ENCODE measurements at regions not wholly inside any gene's neighbourhood (a gene's known extent, or its start where the extent isn't known, plus 50 kb on each side); places are given as distances from the start of the nearest gene placed in this dataset.

DNA sequence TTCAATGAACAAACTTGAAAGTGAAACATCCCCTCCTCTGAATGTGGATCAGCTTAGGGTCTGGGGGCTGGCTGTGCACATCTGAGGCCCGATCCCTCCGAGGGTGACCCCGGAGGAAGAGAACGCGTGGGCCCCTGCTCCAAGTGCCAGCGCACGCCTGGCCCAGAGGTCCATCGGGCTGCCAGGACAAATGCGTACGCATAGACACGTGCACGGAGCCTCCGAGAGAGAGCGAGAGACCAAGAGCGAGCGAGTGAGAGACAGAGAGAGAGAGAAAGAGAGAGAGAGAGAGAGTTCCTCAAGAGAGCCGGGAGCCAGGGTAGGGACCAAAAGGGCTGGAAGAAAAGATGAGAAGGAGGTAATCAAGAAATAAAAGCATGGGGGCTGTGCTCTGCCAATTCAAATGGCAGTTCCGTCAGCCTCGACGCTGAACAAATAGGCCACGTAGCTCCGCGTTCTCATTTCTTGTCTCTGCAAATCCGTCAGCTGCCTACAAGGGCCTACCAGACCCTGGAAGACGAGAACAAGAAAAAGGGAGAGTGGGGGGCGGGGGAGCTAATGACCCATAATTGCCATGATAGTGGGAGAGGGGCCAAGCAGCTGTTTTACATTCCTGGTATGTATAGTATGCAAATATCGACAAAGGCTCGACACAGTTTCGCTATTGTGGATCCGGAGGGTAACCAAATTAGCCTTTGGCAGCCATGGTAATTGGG is 435.3 kb upstream of the ZFHX3 start:
- TF ChIP-seq, protein P1, sequence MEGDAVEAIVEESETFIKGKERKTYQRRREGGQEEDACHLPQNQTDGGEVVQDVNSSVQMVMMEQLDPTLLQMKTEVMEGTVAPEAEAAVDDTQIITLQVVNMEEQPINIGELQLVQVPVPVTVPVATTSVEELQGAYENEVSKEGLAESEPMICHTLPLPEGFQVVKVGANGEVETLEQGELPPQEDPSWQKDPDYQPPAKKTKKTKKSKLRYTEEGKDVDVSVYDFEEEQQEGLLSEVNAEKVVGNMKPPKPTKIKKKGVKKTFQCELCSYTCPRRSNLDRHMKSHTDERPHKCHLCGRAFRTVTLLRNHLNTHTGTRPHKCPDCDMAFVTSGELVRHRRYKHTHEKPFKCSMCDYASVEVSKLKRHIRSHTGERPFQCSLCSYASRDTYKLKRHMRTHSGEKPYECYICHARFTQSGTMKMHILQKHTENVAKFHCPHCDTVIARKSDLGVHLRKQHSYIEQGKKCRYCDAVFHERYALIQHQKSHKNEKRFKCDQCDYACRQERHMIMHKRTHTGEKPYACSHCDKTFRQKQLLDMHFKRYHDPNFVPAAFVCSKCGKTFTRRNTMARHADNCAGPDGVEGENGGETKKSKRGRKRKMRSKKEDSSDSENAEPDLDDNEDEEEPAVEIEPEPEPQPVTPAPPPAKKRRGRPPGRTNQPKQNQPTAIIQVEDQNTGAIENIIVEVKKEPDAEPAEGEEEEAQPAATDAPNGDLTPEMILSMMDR (IDR thresholded peaks at IDR 0.05; ENCODE audit: low read depth, low read length), result no peak
- no peak overlapping the region for H3K4me3 ChIP-seq (ENCODE audit: low read depth, low read length)
- no peak for DNase-seq (ENCODE audit: low read depth, low spot score)
- in situ Hi-C loops (cut with HindIII; ENCODE audit: low sequenced_read_pairs), result no loop called here

DNA sequence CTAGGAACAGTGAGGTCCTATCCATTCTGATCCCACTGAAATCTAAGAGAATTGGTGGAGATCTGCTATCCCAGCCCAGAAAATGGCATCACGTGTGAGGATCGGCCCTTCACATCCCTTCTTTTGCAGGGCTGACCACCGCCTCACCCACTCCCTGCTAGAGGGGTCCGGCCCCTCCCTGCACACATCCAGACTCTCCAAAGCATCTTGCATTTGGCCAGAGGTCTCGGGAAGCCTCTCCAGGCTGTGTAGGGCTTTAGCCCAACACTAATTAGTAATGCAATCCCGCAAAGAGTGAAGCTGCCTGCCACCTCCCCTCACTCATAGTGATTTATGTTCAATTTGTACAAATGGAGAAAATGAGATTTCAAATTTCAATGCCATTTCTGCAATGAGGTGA is 434.4 kb upstream of the ZFHX3 start:
- TF ChIP-seq, protein P1 (IDR thresholded peaks at IDR 0.05; ENCODE audit: low read depth, low read length), result no peak
- in situ Hi-C loops (cut with HindIII; ENCODE audit: low sequenced_read_pairs), result no loop called here
- no peak for DNase-seq (ENCODE audit: low read depth, low spot score)
- no peak overlapping the region for H3K4me3 ChIP-seq (ENCODE audit: low read depth, low read length)

DNA sequence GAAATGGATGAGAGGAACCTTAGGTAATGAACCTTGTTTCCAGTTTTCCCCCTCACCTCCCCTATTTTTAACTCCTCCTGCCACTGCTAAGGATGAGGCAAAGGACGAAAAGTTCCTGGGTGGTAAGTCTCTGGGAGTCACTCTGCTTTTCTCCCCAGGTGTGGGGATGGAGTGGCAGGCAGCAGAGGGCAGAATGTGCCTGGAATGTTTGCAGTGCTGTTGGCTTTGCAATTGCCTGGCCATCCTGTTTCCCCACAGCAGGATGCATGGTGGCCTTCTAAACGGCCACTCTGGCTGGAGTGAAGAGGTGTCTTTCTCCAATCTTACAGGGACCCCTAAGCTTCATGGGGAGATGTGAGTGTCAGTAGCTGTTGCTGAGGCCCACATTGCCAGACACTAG is 432.5 kb upstream of the ZFHX3 start:
- TF ChIP-seq, protein P1 (IDR thresholded peaks at IDR 0.05; ENCODE audit: low read depth, low read length), result no peak
- no peak for DNase-seq (ENCODE audit: low read depth, low spot score)
- no peak overlapping the region for H3K4me3 ChIP-seq (ENCODE audit: low read depth, low read length)
- in situ Hi-C loops (cut with HindIII; ENCODE audit: low sequenced_read_pairs), result no loop called here

DNA sequence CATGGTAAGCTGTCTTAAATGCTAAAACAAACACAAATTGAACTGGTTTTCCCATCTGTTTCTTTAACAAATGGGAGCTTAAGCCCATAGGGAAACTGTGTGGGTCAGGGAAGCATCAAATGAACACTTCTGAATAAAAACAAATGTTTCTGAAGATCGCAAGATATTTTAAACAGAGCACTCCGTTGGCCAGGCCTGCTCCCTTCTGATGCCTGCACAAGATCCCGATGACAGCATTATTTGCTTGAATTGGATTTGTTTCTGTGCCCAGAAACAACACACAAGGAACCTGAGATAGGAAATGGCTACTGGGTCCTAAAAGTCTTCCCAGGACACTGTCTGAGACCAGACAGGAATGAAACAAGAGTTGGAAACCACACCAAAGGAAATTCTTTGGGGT is 425.8 kb upstream of the ZFHX3 start:
- no peak for DNase-seq (ENCODE audit: low read depth, low spot score)
- no peak overlapping the region for H3K4me3 ChIP-seq (ENCODE audit: low read depth, low read length)
- TF ChIP-seq, protein P1 (IDR thresholded peaks at IDR 0.05; ENCODE audit: low read depth, low read length), result no peak
- in situ Hi-C loops (cut with HindIII; ENCODE audit: low sequenced_read_pairs), result no loop called here

DNA sequence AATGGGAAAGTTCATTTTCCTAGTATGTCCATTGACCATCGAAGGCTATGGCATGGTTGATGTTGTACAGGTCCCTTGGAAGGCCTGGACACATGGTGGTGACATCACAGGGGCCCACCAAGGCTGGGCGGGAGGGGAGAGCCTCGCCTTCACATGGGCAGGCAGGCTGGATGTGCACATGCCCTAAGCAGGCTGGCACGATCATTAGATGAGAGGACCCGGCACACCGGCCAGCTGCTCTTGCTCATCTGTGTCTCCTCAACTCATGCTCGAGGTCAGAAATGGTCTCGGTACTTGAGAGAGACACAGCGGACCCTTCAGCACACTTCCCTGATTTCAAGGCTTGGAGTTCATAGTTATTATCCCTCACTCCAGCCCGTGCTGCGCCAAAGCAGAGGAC is 416.9 kb upstream of the ZFHX3 start:
- no peak overlapping the region for H3K4me3 ChIP-seq (ENCODE audit: low read depth, low read length)
- in situ Hi-C loops (cut with HindIII; ENCODE audit: low sequenced_read_pairs), result no loop called here
- TF ChIP-seq, protein P1 (IDR thresholded peaks at IDR 0.05; ENCODE audit: low read depth, low read length), result no peak
- DNase-seq (ENCODE audit: low read depth, low spot score), result no peak

DNA sequence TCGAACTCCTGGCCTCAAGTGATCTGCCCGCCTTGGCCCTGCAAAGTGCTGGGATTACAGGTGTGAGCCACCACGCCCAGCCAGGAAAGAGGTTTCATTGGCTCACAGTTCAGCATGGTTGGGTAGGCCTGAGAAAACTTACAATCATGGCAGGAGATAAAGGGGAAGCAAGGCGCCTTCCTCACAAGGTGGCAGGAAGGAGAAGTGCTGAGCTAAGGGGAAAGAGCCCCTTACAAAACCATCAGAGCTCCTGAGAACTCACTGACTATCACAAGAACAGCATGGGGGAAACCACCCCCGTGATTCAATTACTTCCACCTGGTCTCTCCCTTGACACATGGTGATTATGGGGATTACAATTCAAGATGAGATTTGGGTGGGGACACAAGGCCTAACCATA is 411.7 kb upstream of the ZFHX3 start:
- no peak overlapping the region for H3K4me3 ChIP-seq (ENCODE audit: low read depth, low read length)
- TF ChIP-seq, protein P1 (IDR thresholded peaks at IDR 0.05; ENCODE audit: low read depth, low read length), result no peak
- DNase-seq (ENCODE audit: low read depth, low spot score), result no peak
- in situ Hi-C loops (cut with HindIII; ENCODE audit: low sequenced_read_pairs), result no loop called here
